Heart left ventricle (tissue), 13 donors: ENCODE measurements at regions not wholly inside any gene's neighbourhood (a gene's known extent, or its start where the extent isn't known, plus 50 kb on each side); places are given as distances from the start of the nearest gene placed in this dataset.

Source experiments
- POLR2A ChIP-seq, 2 donors: fragments of 450-650 bp; IDR thresholded peaks; one replicate each; pipeline ENCODE4 v1.6.1; 2017; ENCODE audit warnings: antibody characterized with exemption in 2 of 2, mild to moderate bottlenecking in 2 of 2, moderate library complexity in 2 of 2
- TF ChIP-seq, protein P1 (sequence below), 12 donors: fragments of 200-600 bp; sonication (generic) in 4 of 12; IDR thresholded peaks; one replicate each; pipeline versions ENCODE4 v1.5.0 to v1.8.0; 2018 to 2022; ENCODE audit warnings: antibody characterized with exemption in 12 of 12, mild to moderate bottlenecking in 5 of 12
- donor health status: ischemic (EF 13 %, LVEDD 7.1; RV severe dilation, severe dysfunction).
- donor health status: DM: no; HTN: yes; CAD: no.
- donor health status: DM: no; HTN: no; CAD: no.
- donor health status: ischemic (EF 25% LVEDD 6.9; RV normal size, moderate dysfunction).
- donor health status: ischemic (EF 25% LVEDD 5.7; RV mildly dilated, moderate dysfunction).
- donor health status: ischemic (EF 35%, LVEDD 5.7; RV mildly dilated, moderate dysfunction).
- donor health status: nonischemic (EF 11% LVEDD 7.7; RV severe dilation, severe dysfunction).
- donor health status: DM: yes; HTN: yes; CAD: no.
- donor health status: PGD.
- donor health status: ischemic (EF 29% LVEDD 5.4; RV normal size, mild dysfunction).
- donor health status: nonischemic (EF 23%, LVEDD 6.1; RV moderate dilation, normal function).

DNA sequence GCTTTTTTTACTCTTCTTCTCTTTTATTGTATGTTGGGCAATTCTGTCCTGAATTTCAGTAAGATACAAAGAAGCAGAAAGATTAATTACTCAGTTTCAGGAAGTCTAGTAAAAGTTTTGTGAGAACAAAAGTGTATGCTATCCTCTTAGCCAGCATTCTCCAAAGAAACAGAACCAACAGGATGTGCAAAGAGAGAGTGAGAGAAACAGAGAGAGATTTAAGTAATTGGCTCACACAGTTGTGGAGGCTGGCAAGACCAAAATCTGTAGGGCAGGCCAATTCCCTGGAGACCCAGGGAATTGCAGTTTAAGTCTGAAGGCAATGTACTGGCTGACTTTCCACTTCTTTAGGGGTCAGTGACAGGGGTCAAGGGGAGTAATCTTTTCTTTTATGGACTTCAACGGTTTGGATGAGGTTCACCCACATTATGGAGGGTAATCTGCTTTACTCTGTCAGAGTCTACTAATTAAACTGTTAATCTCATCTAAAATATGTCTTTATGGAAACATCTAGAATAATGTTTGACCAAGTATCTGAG, 59.2 kb upstream of the SLC39A8 start:
- no peak for TF ChIP-seq POLR2A (IDR thresholded peaks at IDR 0.05)
- TF ChIP-seq, protein P1, sequence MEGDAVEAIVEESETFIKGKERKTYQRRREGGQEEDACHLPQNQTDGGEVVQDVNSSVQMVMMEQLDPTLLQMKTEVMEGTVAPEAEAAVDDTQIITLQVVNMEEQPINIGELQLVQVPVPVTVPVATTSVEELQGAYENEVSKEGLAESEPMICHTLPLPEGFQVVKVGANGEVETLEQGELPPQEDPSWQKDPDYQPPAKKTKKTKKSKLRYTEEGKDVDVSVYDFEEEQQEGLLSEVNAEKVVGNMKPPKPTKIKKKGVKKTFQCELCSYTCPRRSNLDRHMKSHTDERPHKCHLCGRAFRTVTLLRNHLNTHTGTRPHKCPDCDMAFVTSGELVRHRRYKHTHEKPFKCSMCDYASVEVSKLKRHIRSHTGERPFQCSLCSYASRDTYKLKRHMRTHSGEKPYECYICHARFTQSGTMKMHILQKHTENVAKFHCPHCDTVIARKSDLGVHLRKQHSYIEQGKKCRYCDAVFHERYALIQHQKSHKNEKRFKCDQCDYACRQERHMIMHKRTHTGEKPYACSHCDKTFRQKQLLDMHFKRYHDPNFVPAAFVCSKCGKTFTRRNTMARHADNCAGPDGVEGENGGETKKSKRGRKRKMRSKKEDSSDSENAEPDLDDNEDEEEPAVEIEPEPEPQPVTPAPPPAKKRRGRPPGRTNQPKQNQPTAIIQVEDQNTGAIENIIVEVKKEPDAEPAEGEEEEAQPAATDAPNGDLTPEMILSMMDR (IDR thresholded peaks at IDR 0.05), result no peak
